OCI-LY3 (cell line): ENCODE measurements at regions not wholly inside any gene's neighbourhood (a gene's known extent, or its start where the extent isn't known, plus 50 kb on each side); places are given as distances from the start of the nearest gene placed in this dataset.

Source experiments
- H2AFZ ChIP-seq: fragments of 200-600, 300-600 bp; shearing (Covaris generic); 2 replicates; pipeline ENCODE4 v1.6.0; 2014; ENCODE audit warnings: antibody characterized with exemption, low read depth, low read length
- H3K27ac ChIP-seq: fragments of 200-600, 300-600 bp; sonication (generic); 2 replicates; pipeline ENCODE4 v1.5.1; 2014; ENCODE audit warnings: mild to moderate bottlenecking, low read length, moderate library complexity, mixed read lengths
- H3K27me3 ChIP-seq: fragments of 200-600, 300-600 bp; sonication (generic); 2 replicates; pipeline ENCODE4 v1.6.1; 2014; ENCODE audit warnings: low read depth, low read length, mixed read lengths
- H3K36me3 ChIP-seq: fragments of 200-600, 300-600 bp; sonication (generic); replicated peaks from 2 replicates; pipeline ENCODE3; 2014; ENCODE audit warnings: low read depth, low read length, mixed read lengths
- H3K4me1 ChIP-seq: fragments of 300-600, 200-600 bp; sonication (generic); 2 replicates; pipeline ENCODE4 v1.6.1; 2014; ENCODE audit warnings: low read length, mixed read lengths
- H3K4me2 ChIP-seq: fragments of 200-600, 300-600 bp; sonication (generic); 2 replicates; pipeline ENCODE4 v1.6.1; 2014; ENCODE audit warnings: low read length, mixed read lengths
- H3K4me3 ChIP-seq: fragments of 300-600, 200-600 bp; sonication (generic); 2 replicates; pipeline ENCODE4 v1.5.1; 2014; ENCODE audit warnings: antibody characterized with exemption, mild to moderate bottlenecking, low read length, moderate library complexity
- H3K79me2 ChIP-seq: fragments of 300-600, 200-600 bp; shearing (Covaris generic); 2 replicates; pipeline ENCODE4 v1.6.1; 2014; ENCODE audit warnings: mild to moderate bottlenecking, low read length, mixed read lengths
- H3K9ac ChIP-seq: fragments of 300-600, 200-600 bp; shearing (Covaris generic); 2 replicates; pipeline ENCODE4 v1.6.0; 2014; ENCODE audit warnings: mild to moderate bottlenecking, low read length, moderate library complexity
- H3K9me3 ChIP-seq: fragments of 200-600, 300-600 bp; shearing (Covaris generic); 2 replicates; pipeline ENCODE4 v1.6.1; 2014; ENCODE audit warnings: low read length, mixed read lengths; ENCODE audit not compliant: insufficient read depth
- H4K20me1 ChIP-seq: fragments of 200-600, 300-600 bp; sonication (generic); 2 replicates; pipeline ENCODE4 v1.6.1; 2016; ENCODE audit warnings: low read length, mixed read lengths; ENCODE audit not compliant: insufficient read depth
- EZH2phosphoT487 ChIP-seq: fragments of 200-600 bp; shearing (Covaris generic); IDR thresholded peaks from 2 replicates; pipeline ENCODE4 v1.6.1; 2018; ENCODE audit warnings: antibody characterized with exemption, mixed run types, low read depth
- TF ChIP-seq, protein P1 (sequence below): fragments of 200-600, 300-600 bp; sonication (generic); IDR thresholded peaks from 2 replicates; pipeline ENCODE4 v1.5.1; 2014; ENCODE audit warnings: antibody characterized with exemption, low read length, low read depth

DNA sequence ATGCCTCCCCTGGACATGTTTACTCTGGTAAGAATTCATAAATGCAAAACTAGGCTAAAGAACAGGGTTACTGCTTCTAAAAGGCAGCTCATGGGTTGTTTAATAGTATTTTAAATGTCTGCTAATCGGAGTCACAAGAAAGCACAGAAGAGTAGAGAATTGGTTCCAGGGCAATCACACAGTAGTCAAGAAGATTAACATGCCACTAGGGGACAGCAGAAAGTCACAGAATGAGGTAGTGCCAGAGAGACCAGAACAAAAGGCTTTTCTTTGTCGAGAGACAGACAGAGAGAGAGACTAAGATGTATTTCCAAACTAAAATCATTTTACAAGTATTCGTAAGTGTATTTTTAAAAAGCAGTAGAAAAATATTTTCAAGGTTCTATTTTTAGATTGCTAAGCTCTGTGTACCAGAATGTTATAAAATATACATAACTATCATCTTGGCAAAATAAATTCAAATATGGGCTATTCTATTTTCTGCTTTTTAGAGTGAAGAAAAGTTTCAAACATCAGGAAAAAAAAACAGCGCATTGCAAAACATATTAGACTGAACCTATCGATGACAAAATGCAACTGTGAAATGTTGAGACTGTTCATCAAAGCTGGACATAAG, 78.3 kb upstream of the CDIN1 start:
- no peak overlapping the region for H3K27ac ChIP-seq
- H3K79me2 ChIP-seq: no peaks in the 10 kb centered on the region
- no peaks in the 10 kb centered on the region for H3K36me3 ChIP-seq
- H3K27me3 ChIP-seq: no peaks in the 10 kb centered on the region
- H3K4me3 ChIP-seq: no peak overlapping the region
- H2AFZ ChIP-seq: no peak overlapping the region
- no peak for TF ChIP-seq EZH2phosphoT487
- TF ChIP-seq, protein P1, sequence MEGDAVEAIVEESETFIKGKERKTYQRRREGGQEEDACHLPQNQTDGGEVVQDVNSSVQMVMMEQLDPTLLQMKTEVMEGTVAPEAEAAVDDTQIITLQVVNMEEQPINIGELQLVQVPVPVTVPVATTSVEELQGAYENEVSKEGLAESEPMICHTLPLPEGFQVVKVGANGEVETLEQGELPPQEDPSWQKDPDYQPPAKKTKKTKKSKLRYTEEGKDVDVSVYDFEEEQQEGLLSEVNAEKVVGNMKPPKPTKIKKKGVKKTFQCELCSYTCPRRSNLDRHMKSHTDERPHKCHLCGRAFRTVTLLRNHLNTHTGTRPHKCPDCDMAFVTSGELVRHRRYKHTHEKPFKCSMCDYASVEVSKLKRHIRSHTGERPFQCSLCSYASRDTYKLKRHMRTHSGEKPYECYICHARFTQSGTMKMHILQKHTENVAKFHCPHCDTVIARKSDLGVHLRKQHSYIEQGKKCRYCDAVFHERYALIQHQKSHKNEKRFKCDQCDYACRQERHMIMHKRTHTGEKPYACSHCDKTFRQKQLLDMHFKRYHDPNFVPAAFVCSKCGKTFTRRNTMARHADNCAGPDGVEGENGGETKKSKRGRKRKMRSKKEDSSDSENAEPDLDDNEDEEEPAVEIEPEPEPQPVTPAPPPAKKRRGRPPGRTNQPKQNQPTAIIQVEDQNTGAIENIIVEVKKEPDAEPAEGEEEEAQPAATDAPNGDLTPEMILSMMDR: peak; percentile 89
- no peaks in the 10 kb centered on the region for H3K9me3 ChIP-seq
- no peaks in the 10 kb centered on the region for H4K20me1 ChIP-seq
- 0 out of 2 replicates have a peak overlapping the region, but pooled peaks have one; percentile 5 for H3K4me2 ChIP-seq
- H3K4me1 ChIP-seq: no peaks in the 10 kb centered on the region
- H3K9ac ChIP-seq: no peak overlapping the region

DNA sequence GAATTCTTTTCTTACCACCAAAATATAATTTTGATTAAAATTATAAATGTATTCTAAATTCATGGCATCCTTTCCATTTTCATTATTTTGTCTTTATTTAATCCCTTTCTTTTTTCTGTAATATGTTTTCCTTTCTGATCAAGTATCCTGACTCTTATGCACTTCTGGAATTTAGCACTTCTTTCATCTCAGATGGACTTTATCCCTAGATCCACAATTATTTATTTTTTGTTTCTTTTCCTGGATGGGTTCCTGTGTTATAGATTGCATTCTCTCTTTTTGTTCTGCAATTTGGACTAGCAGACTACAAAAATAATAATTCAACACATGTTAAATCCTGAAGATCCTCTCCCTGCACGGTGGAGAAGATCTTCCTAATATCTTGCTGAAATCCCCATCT, 76.9 kb upstream of the CDIN1 start:
- no peaks in the 10 kb centered on the region for H3K36me3 ChIP-seq
- TF ChIP-seq EZH2phosphoT487: no peak
- TF ChIP-seq, protein P1: no peak
- no peak overlapping the region for H3K4me3 ChIP-seq
- H3K27me3 ChIP-seq: peaks cover under 1% of the 10 kb centered on the region
- H3K4me1 ChIP-seq: no peaks in the 10 kb centered on the region
- no peak overlapping the region for H3K9ac ChIP-seq
- H2AFZ ChIP-seq: no peak overlapping the region
- H3K4me2 ChIP-seq: no peak overlapping the region
- no peaks in the 10 kb centered on the region for H3K79me2 ChIP-seq
- no peaks in the 10 kb centered on the region for H3K9me3 ChIP-seq
- no peaks in the 10 kb centered on the region for H4K20me1 ChIP-seq
- no peak overlapping the region for H3K27ac ChIP-seq

DNA sequence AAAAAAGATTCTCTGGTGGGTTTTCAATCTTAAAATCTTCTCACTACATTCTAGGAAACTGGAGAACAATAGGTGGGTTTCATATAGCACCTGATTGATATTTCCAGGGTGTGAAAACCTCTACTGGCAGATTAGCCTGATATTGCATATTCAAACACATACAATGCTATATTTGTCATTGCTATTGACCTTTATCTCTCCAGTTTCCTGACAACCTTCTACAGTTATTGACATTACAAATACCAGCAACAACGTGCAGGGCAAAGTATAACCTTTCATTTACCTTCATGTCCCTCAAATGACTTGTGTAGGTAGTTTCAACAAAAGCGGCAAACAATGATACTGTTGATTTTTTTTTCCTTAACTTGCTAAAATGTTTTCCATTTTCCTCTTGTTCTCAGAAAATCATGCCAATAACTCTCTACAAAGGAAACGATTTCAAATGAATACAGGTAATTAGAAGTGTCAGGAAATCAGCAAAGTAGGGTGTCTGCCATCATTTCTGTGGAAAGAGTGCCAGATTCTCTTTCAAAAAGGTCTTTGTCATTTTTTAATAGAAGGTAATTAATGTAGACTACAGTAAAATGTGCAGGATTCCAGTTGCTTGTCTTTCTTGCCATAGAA, 72.6 kb upstream of the CDIN1 start:
- Histone ChIP-seq H3K4me1 (no peaks in the 10 kb centered on the region), H3K9me3 (no peaks in the 10 kb centered on the region), H3K9ac (no peak overlapping the region), H3K27me3 (peaks cover 10% of the 10 kb centered on the region), H3K27ac (no peak overlapping the region), H3K79me2 (no peaks in the 10 kb centered on the region), H4K20me1 (no peaks in the 10 kb centered on the region), H3K36me3 (no peaks in the 10 kb centered on the region), H3K4me3 (no peak overlapping the region), H3K4me2 (no peak overlapping the region), H2AFZ (no peak overlapping the region)
- TF ChIP-seq EZH2phosphoT487: no peak
- TF ChIP-seq, protein P1: no peak

DNA sequence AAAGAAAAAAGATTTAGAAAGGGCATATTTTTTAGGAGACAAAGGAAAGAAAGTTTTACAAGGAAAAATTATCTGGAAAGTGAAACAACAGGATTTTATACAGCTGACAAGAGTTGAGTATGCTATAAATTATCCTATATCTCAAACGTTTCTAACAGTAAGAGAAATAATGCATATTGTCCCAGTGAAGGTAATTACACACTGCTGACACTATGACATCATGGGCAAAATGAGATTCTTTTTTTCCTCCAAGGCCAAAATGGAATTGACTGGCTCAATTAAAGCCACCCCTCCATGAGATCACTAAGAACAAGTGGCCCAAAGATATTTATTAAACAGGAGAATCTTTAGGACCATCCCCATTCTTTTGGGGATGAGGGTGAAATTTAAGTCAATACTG, 72.0 kb upstream of the CDIN1 start:
- no peaks in the 10 kb centered on the region for H3K9me3 ChIP-seq
- H3K36me3 ChIP-seq: no peaks in the 10 kb centered on the region
- H3K9ac ChIP-seq: no peak overlapping the region
- no peaks in the 10 kb centered on the region for H3K79me2 ChIP-seq
- TF ChIP-seq, protein P1: no peak
- no peak for TF ChIP-seq EZH2phosphoT487
- no peak overlapping the region for H3K27ac ChIP-seq
- no peak overlapping the region for H3K4me2 ChIP-seq
- H3K4me1 ChIP-seq: no peaks in the 10 kb centered on the region
- no peak overlapping the region for H3K4me3 ChIP-seq
- no peaks in the 10 kb centered on the region for H4K20me1 ChIP-seq
- no peak overlapping the region for H2AFZ ChIP-seq
- H3K27me3 ChIP-seq: peaks cover 10% of the 10 kb centered on the region
